ENCODE measurements at regions not wholly inside any gene's neighbourhood (a gene's known extent, or its start where the extent isn't known, plus 50 kb on each side); places are given as distances from the start of the nearest gene placed in this dataset.
A peak's percentile ranks its signal among the peaks of the same experiment; 100 is the strongest.

DNA sequence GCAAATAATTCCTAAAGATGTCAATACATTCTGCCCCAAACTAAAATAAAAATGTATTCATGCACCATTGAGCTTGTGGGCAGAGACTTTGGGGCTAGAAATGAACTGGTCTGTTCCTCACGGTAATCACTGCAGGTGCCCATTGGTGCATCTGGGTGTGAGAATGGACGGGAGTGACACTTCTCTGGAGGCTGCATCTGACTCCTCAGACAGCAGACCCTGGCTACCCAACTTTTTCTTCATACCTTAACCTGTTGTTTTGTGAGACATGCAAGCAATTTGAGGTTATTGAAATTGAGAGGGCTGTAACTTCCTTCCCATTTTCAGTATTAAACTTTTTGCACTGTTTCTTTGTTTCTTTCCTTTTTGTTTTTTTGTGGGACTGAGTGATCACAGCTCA is 333.4 kb downstream of the ICE1 start:
- Histone ChIP-seq H3K36me3 (no peaks in the 10 kb centered on the region), H3K27ac (peak overlapping the region in 1 of 4 donors; percentile 47), H3K4me1 (no peaks in the 10 kb centered on the region), H3K9me3 (no peaks in the 10 kb centered on the region), H3K4me3 (no peak overlapping the region), H3K27me3 (no peaks in the 10 kb centered on the region)
- DNase-seq: peak in 2 of 3 donors; percentile 52 to 53
- no peak for TF ChIP-seq CTCF (IDR thresholded peaks at IDR 0.05)
- TF ChIP-seq POLR2A (IDR thresholded peaks at IDR 0.05): no peak

GRCh38 chr5:5752844-5753243 is 330.4 kb downstream of the ICE1 start:
- Histone ChIP-seq H3K4me3 (no peak overlapping the region), H3K27ac (peak overlapping the region in 2 of 4 donors; percentile 33 to 68), H3K9me3 (no peaks in the 10 kb centered on the region), H3K4me1 (no peaks in the 10 kb centered on the region), H3K27me3 (no peaks in the 10 kb centered on the region), H3K36me3 (no peaks in the 10 kb centered on the region)
- no peak for TF ChIP-seq POLR2A (IDR thresholded peaks at IDR 0.05)
- DNase-seq: peak in 1 of 3 donors; percentile 29

GRCh38 chr5:5751987-5752386 is 329.5 kb downstream of the ICE1 start:
- Histone ChIP-seq H3K36me3 (no peaks in the 10 kb centered on the region), H3K27me3 (no peaks in the 10 kb centered on the region), H3K27ac (peak overlapping the region in 2 of 4 donors; percentile 33 to 68), H3K4me3 (no peak overlapping the region), H3K9me3 (no peaks in the 10 kb centered on the region), H3K4me1 (no peaks in the 10 kb centered on the region)
- TF ChIP-seq POLR2A (IDR thresholded peaks at IDR 0.05) (no peak), CTCF (IDR thresholded peaks at IDR 0.05) (no peak)
- peak in 1 of 3 donors; percentile 27 for DNase-seq

- H3K9me3 ChIP-seq: no peaks in the 10 kb centered on the region
- no peak for TF ChIP-seq POLR2A (IDR thresholded peaks at IDR 0.05)
- no peak for TF ChIP-seq CTCF (IDR thresholded peaks at IDR 0.05)
- H3K4me1 ChIP-seq: no peaks in the 10 kb centered on the region
- DNase-seq: no peak
- peak overlapping the region in 2 of 4 donors; percentile 33 to 68 for H3K27ac ChIP-seq
- no peaks in the 10 kb centered on the region for H3K27me3 ChIP-seq
- no peaks in the 10 kb centered on the region for H3K36me3 ChIP-seq
- no peak overlapping the region for H3K4me3 ChIP-seq
These were observed 329.0 kb downstream of the ICE1 start for GRCh38 chr5:5751498-5751897.

DNA sequence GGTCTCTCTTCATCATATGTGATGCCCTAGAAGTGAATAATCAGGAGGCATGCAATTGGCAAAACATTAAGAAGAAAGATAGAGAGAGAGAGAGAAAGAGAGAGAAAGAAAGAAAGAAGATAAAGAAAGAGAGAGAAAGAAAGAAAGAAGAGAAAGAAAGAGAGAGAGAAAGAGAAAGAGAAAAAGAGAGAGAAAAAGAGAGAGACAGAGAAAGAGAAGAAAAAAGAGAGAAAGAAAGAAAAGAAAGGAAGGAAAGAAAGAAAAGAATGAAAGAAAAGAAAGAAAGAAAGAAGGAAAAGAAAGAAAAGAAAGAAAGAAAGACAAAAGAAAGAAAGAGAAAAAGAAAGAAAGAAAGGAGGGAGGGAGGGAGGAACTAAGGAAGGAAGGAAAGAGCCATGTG is 318.9 kb downstream of the ICE1 start:
- Histone ChIP-seq H3K9me3 (peaks cover 0 to 11% (median 0%) of the 10 kb centered on the region in 4 donors), H3K27ac (no peak overlapping the region), H3K4me3 (no peak overlapping the region), H3K4me1 (peaks cover 0 to 6% (median 0%) of the 10 kb centered on the region in 4 donors), H3K36me3 (no peaks in the 10 kb centered on the region), H3K27me3 (no peaks in the 10 kb centered on the region)
- TF ChIP-seq CTCF (IDR thresholded peaks at IDR 0.05) (no peak), POLR2A (IDR thresholded peaks at IDR 0.05) (no peak)
- DNase-seq: no peak

DNA sequence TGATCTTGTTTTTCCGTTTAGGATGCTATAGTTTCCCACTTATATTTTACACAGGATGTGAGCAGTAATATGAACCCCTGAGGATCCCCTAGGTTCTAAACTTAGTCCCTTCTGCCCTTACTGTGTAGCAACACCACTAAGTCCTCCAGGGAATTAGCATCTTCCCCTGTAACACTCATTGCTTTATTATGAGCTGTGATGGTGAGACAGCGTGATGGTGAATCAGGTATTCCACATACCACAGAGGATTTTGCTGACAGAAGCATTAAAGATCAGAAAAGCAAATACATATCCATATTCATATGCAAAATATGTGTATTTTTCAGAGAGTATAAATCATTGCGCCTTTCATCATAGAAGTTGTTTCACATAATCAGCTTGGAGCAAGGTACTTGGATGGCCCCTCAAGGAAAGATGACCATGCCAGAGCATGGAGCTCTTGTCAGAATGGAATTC is 317.0 kb downstream of the ICE1 start:
- no peaks in the 10 kb centered on the region for H3K36me3 ChIP-seq
- H3K4me3 ChIP-seq: no peak overlapping the region
- H3K27ac ChIP-seq: peak overlapping the region in 1 of 4 donors; percentile 32
- TF ChIP-seq POLR2A (IDR thresholded peaks at IDR 0.05) (no peak), CTCF (IDR thresholded peaks at IDR 0.05) (no peak)
- H3K4me1 ChIP-seq: peaks cover 0 to 6% (median 0%) of the 10 kb centered on the region in 4 donors
- H3K27me3 ChIP-seq: no peaks in the 10 kb centered on the region
- H3K9me3 ChIP-seq: peaks cover 0 to 11% (median 0%) of the 10 kb centered on the region in 4 donors
- DNase-seq: no peak

Measured in Peyer's patch (tissue), 4 donors.